ENCODE measurements at regions not wholly inside any gene's neighbourhood (a gene's known extent, or its start where the extent isn't known, plus 50 kb on each side); places are given as distances from the start of the nearest gene placed in this dataset.

- peak; percentile 85 for DNase-seq (ENCODE audit: extremely low spot score)
- H3K4me3 ChIP-seq = no peak overlapping the region
- H3K9me3 ChIP-seq = no peaks in the 10 kb centered on the region
- H3K27ac ChIP-seq (replicated peaks in 1 of 4) = no peak overlapping the region
- TF ChIP-seq EP300 (IDR thresholded peaks at IDR 0.05) = no peak
- no peak for TF ChIP-seq CTCF (IDR thresholded peaks at IDR 0.05)
- no peak for TF ChIP-seq POLR2AphosphoS5 (IDR thresholded peaks at IDR 0.05)
- no peak for TF ChIP-seq POLR2A (IDR thresholded peaks at IDR 0.05; ENCODE audit: low read depth)
- no peaks in the 10 kb centered on the region for H3K4me1 ChIP-seq
- H3K27me3 ChIP-seq = peaks cover 0 to 18% (median 0%) of the 10 kb centered on the region in 4 donors
- intact Hi-C loops (cut with DNase I) = no loop called here
- no peaks in the 10 kb centered on the region for H3K36me3 ChIP-seq
- 98% methylated on average over 8 of the region's 8 CpGs for whole genome bisulfite sequencing
Observed at GRCh38 chr2:7269106-7269643, 352.0 kb downstream of the RNF144A start.

- 60% methylated on average over 7 of the region's 7 CpGs for WGBS
- Histone ChIP-seq H3K36me3 (no peaks in the 10 kb centered on the region), H3K4me3 (no peak overlapping the region), H3K9me3 (no peaks in the 10 kb centered on the region), H3K27ac (replicated peaks in 1 of 4) (no peak overlapping the region), H3K4me1 (no peaks in the 10 kb centered on the region), H3K27me3 (peaks cover 0 to 18% (median 0%) of the 10 kb centered on the region in 4 donors)
- peak; percentile 62 for DNase-seq (ENCODE audit: extremely low spot score)
- intact Hi-C loops (cut with DNase I) = no loop called here
- TF ChIP-seq POLR2A (IDR thresholded peaks at IDR 0.05; ENCODE audit: low read depth) (no peak), CTCF (IDR thresholded peaks at IDR 0.05) (no peak), EP300 (IDR thresholded peaks at IDR 0.05) (no peak), POLR2AphosphoS5 (IDR thresholded peaks at IDR 0.05) (no peak)
Observed at GRCh38 chr2:7270011-7270431, 352.8 kb downstream of the RNF144A start.

- H3K4me1 ChIP-seq = no peaks in the 10 kb centered on the region
- no peak overlapping the region for H3K4me3 ChIP-seq
- H3K27ac ChIP-seq (replicated peaks in 1 of 4) = no peak overlapping the region
- WGBS = 47% methylated on average over 3 of the region's 3 CpGs
- TF ChIP-seq POLR2AphosphoS5 (IDR thresholded peaks at IDR 0.05) (no peak), CTCF (IDR thresholded peaks at IDR 0.05) (no peak), POLR2A (IDR thresholded peaks at IDR 0.05; ENCODE audit: low read depth) (no peak), EP300 (IDR thresholded peaks at IDR 0.05) (no peak)
- intact Hi-C loops (cut with DNase I) = no loop called here
- no peaks in the 10 kb centered on the region for H3K36me3 ChIP-seq
- DNase-seq (ENCODE audit: extremely low spot score) = no peak
- peaks cover 0 to 14% (median 0%) of the 10 kb centered on the region in 4 donors for H3K27me3 ChIP-seq
- H3K9me3 ChIP-seq = no peaks in the 10 kb centered on the region
Observed at GRCh38 chr2:7272210-7272609, 355.0 kb downstream of the RNF144A start.

GRCh38 chr2:7278984-7279383 lies 361.8 kb downstream of the RNF144A start:
- intact Hi-C loops (cut with DNase I) = no loop called here
- H3K27me3 ChIP-seq = peaks cover 0 to 3% (median 0%) of the 10 kb centered on the region in 4 donors
- no peak for DNase-seq (ENCODE audit: extremely low spot score)
- H3K4me3 ChIP-seq = no peak overlapping the region
- no peaks in the 10 kb centered on the region for H3K36me3 ChIP-seq
- no peaks in the 10 kb centered on the region for H3K4me1 ChIP-seq
- H3K9me3 ChIP-seq = no peaks in the 10 kb centered on the region
- no peak for TF ChIP-seq POLR2A (IDR thresholded peaks at IDR 0.05; ENCODE audit: low read depth)
- TF ChIP-seq EP300 (IDR thresholded peaks at IDR 0.05) = no peak
- TF ChIP-seq CTCF (IDR thresholded peaks at IDR 0.05) = no peak
- no peak for TF ChIP-seq POLR2AphosphoS5 (IDR thresholded peaks at IDR 0.05)
- no peak overlapping the region for H3K27ac ChIP-seq (replicated peaks in 1 of 4)

GRCh38 chr2:7279421-7279949 lies 362.3 kb downstream of the RNF144A start:
- no peaks in the 10 kb centered on the region for H3K4me1 ChIP-seq
- intact Hi-C loops (cut with DNase I) = no loop called here
- H3K4me3 ChIP-seq = no peak overlapping the region
- DNase-seq (ENCODE audit: extremely low spot score) = no peak
- H3K9me3 ChIP-seq = no peaks in the 10 kb centered on the region
- H3K27ac ChIP-seq (replicated peaks in 1 of 4) = no peak overlapping the region
- no peak for TF ChIP-seq CTCF (IDR thresholded peaks at IDR 0.05)
- TF ChIP-seq POLR2AphosphoS5 (IDR thresholded peaks at IDR 0.05) = no peak
- TF ChIP-seq EP300 (IDR thresholded peaks at IDR 0.05) = no peak
- no peak for TF ChIP-seq POLR2A (IDR thresholded peaks at IDR 0.05; ENCODE audit: low read depth)
- 41% methylated on average over 6 of the region's 7 CpGs for WGBS
- peaks cover 0 to 3% (median 0%) of the 10 kb centered on the region in 4 donors for H3K27me3 ChIP-seq
- H3K36me3 ChIP-seq = no peaks in the 10 kb centered on the region

Measured in esophagus muscularis mucosa (tissue), 4 donors.